AG04449 (cell line): ENCODE measurements at regions not wholly inside any gene's neighbourhood (a gene's known extent, or its start where the extent isn't known, plus 50 kb on each side); places are given as distances from the start of the nearest gene placed in this dataset.

Experiments used
- CTCF ChIA-PET: fragments of 350-600 bp; formaldehyde crosslinking; extraction: SDS; loops from one replicate; lab custom pipeline; 2021; ENCODE audit warnings: antibody characterized with exemption; lab: Yijun Ruan, JAX
- POLR2A ChIA-PET: fragments of 400-600, 350-600 bp; formaldehyde crosslinking; extraction: SDS; loops from one replicate; lab custom pipeline; 2020; ENCODE audit warnings: antibody characterized with exemption, inconsistent platforms; lab: Yijun Ruan, JAX
- DNase-seq: peaks from one replicate; pipeline ENCODE4 v3.0.0-alpha.2; 2010; ENCODE audit warnings: low read depth, low spot score
- H3K4me3 ChIP-seq: 2 replicates; pipeline ENCODE4 v1.5.1; 2011; ENCODE audit warnings: low read depth, mild to moderate bottlenecking, control low read depth, low read length
- TF ChIP-seq, protein P1 (sequence below): IDR thresholded peaks from one replicate; pipeline ENCODE4 v1.5.1; 2011; ENCODE audit warnings: mild to moderate bottlenecking, moderate library complexity, low read length, control low read depth, inconsistent platforms; ENCODE audit not compliant: insufficient read depth; ENCODE audit errors: missing control alignments

DNA sequence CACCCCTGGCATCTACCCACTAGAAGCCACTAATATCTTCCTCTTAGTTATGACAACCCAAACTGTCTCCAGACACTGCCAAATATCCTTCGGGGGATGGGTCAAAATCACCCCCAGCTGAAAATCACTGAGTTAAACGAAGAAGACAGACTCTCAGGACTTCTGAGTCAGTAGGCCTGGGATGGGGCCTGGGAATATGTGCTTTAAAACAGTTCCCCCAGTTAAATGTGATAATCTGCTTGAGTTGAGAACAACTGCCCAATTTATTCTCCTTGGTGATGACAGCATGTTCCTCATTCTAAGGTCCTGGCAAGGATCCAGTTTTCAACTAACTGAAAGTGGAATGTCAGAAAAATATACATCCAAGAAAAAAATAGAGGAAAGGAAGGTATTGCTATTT lies 52.4 kb downstream of the CBLL2 start:
- H3K4me3 ChIP-seq = no peak overlapping the region
- peak; percentile 21 for DNase-seq
- CTCF ChIA-PET = no interaction called here
- POLR2A ChIA-PET = no interaction called here
- TF ChIP-seq, protein P1, sequence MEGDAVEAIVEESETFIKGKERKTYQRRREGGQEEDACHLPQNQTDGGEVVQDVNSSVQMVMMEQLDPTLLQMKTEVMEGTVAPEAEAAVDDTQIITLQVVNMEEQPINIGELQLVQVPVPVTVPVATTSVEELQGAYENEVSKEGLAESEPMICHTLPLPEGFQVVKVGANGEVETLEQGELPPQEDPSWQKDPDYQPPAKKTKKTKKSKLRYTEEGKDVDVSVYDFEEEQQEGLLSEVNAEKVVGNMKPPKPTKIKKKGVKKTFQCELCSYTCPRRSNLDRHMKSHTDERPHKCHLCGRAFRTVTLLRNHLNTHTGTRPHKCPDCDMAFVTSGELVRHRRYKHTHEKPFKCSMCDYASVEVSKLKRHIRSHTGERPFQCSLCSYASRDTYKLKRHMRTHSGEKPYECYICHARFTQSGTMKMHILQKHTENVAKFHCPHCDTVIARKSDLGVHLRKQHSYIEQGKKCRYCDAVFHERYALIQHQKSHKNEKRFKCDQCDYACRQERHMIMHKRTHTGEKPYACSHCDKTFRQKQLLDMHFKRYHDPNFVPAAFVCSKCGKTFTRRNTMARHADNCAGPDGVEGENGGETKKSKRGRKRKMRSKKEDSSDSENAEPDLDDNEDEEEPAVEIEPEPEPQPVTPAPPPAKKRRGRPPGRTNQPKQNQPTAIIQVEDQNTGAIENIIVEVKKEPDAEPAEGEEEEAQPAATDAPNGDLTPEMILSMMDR = no peak

DNA sequence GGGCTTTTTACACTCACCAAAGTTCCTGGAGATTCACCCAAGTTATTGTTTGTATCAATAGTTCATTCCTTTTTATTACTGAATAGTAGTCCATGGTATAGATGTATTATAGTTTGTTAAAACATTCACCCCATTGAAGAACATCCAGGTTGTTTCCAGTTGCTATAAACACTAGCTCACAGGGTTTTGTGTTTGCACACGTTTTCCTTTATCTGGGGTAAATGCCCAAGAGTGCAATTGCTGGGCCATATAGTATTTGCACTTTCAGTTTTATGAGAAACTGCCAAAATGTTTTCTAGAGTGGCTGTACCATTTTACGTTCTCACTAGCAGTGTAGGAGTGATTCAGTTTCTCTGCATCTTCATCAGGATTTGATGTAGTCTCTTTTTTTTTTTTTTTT lies 57.1 kb downstream of the CBLL2 start:
- TF ChIP-seq, protein P1 = no peak
- POLR2A ChIA-PET = interaction anchor here (0.7 kb wide), 1 partner anchor 356 kb away, joined by 3 read pairs; no protein-coding TSS in a partner anchor

DNA sequence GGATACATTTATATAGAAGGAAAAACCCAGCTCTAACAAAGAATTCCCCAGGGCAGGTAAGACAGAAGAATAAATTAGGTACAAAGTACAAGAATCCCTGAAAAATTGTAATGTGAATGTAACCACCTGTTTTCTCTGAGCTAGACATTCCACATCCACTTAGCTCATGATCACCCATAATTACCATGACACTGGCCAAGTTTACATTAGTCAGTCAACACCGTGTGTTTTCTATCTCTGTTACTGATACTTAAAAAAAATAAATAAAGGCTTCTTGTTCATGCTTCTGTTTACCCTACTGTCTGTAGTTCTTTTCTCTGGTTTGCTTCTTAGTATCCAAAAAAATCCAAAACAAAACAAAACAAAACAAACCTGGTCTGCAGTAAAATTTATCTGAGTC lies 66.0 kb downstream of the CBLL2 start:
- ChIA-PET CTCF (no interaction called here), POLR2A (no interaction called here)
- H3K4me3 ChIP-seq = no peak overlapping the region
- TF ChIP-seq, protein P1 = no peak
- DNase-seq = no peak

More for the DNA sequence above, 57.1 kb downstream of the CBLL2 start:
- CTCF ChIA-PET = interaction anchor here (1.0 kb wide), 1 partner anchor 9 kb away, joined by 3 read pairs; no protein-coding TSS in a partner anchor
- H3K4me3 ChIP-seq = no peak overlapping the region
- DNase-seq = no peak

DNA sequence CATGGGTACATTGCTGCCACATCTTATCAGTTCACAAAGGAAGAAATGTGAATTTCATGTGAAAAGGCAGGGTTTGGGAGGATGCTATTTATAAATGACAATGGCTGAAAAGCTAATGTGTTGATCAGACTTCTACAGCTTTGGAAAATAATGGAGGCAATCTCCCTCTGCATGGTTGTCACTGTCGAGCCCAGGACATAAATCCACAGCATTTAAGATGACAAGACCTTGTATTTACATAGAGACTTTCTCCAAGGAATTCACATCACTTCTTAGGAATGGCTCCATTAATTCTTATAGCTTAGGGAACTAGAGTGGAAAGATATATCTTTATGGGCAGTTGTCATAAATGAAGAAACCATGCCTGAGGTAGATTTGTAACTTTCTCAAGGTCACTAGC lies 66.7 kb downstream of the CBLL2 start:
- POLR2A ChIA-PET = no interaction called here
- CTCF ChIA-PET = no interaction called here

DNA sequence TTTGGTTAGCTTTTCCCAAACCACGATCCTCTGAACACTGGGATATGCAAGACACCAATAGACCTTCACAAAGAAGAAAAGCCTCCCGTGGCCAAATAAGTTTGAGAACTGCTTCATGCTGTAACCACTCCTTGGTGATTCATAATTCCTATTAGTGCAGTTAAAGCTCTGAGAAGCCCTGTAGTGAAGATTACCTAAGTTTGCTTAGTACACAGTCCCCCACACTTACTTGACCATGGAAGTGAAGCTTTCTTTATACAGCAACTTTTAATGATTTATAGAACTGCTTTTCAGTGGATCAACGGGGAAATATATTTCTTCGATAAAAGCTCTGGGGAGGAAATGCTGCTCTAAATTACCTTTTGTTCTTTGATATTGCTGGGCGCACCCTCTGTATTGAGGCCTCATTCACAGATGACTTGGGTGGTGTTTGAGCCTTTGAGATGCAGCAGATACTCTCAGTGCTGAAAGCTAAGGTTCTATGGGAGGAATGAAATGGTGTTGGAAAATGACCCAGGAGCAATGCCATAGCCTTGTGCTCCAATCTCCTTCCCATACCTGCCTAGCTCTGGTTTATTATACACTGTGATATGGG lies 67.4 kb downstream of the CBLL2 start:
- no peak for DNase-seq
- no peak overlapping the region for H3K4me3 ChIP-seq
- POLR2A ChIA-PET = no interaction called here
- TF ChIP-seq, protein P1 = no peak
- CTCF ChIA-PET = no interaction called here

More for the DNA sequence above, 66.7 kb downstream of the CBLL2 start:
- H3K4me3 ChIP-seq = no peak overlapping the region
- DNase-seq = no peak
- TF ChIP-seq, protein P1 = no peak

DNA sequence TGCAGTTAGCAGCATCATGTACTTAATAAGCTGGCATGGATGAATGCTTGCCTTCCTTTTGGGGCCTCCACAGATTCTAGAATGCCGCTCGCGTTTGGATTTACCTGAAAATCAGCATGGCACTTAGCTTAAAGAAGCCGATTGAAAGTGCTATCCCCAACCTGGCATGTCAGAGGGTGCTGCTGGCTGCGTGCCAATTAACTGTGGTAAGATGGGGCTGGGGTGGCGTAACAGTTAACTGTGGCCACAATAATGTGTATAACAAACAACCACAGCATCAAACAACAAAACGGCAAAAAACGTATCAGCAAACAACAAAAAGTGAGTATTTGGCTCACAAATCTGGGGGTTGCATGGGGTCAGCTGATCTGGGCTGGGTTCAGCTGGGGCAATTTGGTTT lies 70.5 kb downstream of the CBLL2 start:
- TF ChIP-seq, protein P1 = no peak
- POLR2A ChIA-PET = no interaction called here
- CTCF ChIA-PET = no interaction called here
- no peak overlapping the region for H3K4me3 ChIP-seq
- DNase-seq = no peak
